Stimulated activated memory B cell treated with anti-CD40 and anti-IgM and Interleukin-4, amounts not matched to agents 10 μg/mL and 1 μg/mL and 100 μg/mL, for 72 hours (primary cell): ENCODE measurements at regions not wholly inside any gene's neighbourhood (a gene's known extent, or its start where the extent isn't known, plus 50 kb on each side); places are given as distances from the start of the nearest gene placed in this dataset.

Source experiments
- ATAC-seq: fragments of 150-1000 bp; cut with Tn5 transposase; 2 replicates; pipeline ENCODE4 v1.10.0; 2021
- H3K27ac Mint-ChIP-seq: one replicate; pipeline ENCODE4 v1.8.0; 2022; ENCODE audit warnings: mild to moderate bottlenecking, mixed read lengths
- H3K27me3 Mint-ChIP-seq: one replicate; pipeline ENCODE4 v1.8.0; 2022; ENCODE audit warnings: mixed read lengths
- H3K36me3 Mint-ChIP-seq: one replicate; pipeline ENCODE4 v1.8.0; 2022; ENCODE audit warnings: mixed read lengths
- H3K4me1 Mint-ChIP-seq: one replicate; pipeline ENCODE4 v1.8.0; 2022; ENCODE audit warnings: mixed read lengths
- H3K4me3 Mint-ChIP-seq: one replicate; pipeline ENCODE4 v1.8.0; 2022; ENCODE audit warnings: mild to moderate bottlenecking, moderate library complexity, mixed read lengths
- H3K9me3 Mint-ChIP-seq: one replicate; pipeline ENCODE4 v1.8.0; 2022; ENCODE audit warnings: mixed read lengths

GRCh38 chr1:228978484-228979324, 243.4 kb downstream of the RHOU start:
- H3K36me3 Mint-ChIP-seq = no peaks in the 10 kb centered on the region
- no peaks in the 10 kb centered on the region for H3K4me1 Mint-ChIP-seq
- no peak for ATAC-seq
- H3K27ac Mint-ChIP-seq = no peak overlapping the region
- peaks cover 40% of the 10 kb centered on the region for H3K27me3 Mint-ChIP-seq
- no peaks in the 10 kb centered on the region for H3K9me3 Mint-ChIP-seq
- H3K4me3 Mint-ChIP-seq = no peak overlapping the region

- peaks cover 40% of the 10 kb centered on the region for H3K27me3 Mint-ChIP-seq
- no peaks in the 10 kb centered on the region for H3K4me1 Mint-ChIP-seq
- H3K9me3 Mint-ChIP-seq = no peaks in the 10 kb centered on the region
- no peak for ATAC-seq
- no peak overlapping the region for H3K4me3 Mint-ChIP-seq
- no peaks in the 10 kb centered on the region for H3K36me3 Mint-ChIP-seq
- no peak overlapping the region for H3K27ac Mint-ChIP-seq
These were observed 244.0 kb downstream of the RHOU start for GRCh38 chr1:228979325-228979699.

GRCh38 chr1:228979774-228980173, 244.5 kb downstream of the RHOU start:
- H3K9me3 Mint-ChIP-seq = no peaks in the 10 kb centered on the region
- no peak for ATAC-seq
- H3K27ac Mint-ChIP-seq = no peak overlapping the region
- no peaks in the 10 kb centered on the region for H3K36me3 Mint-ChIP-seq
- no peak overlapping the region for H3K4me3 Mint-ChIP-seq
- H3K27me3 Mint-ChIP-seq = peaks cover 36% of the 10 kb centered on the region
- no peaks in the 10 kb centered on the region for H3K4me1 Mint-ChIP-seq

DNA sequence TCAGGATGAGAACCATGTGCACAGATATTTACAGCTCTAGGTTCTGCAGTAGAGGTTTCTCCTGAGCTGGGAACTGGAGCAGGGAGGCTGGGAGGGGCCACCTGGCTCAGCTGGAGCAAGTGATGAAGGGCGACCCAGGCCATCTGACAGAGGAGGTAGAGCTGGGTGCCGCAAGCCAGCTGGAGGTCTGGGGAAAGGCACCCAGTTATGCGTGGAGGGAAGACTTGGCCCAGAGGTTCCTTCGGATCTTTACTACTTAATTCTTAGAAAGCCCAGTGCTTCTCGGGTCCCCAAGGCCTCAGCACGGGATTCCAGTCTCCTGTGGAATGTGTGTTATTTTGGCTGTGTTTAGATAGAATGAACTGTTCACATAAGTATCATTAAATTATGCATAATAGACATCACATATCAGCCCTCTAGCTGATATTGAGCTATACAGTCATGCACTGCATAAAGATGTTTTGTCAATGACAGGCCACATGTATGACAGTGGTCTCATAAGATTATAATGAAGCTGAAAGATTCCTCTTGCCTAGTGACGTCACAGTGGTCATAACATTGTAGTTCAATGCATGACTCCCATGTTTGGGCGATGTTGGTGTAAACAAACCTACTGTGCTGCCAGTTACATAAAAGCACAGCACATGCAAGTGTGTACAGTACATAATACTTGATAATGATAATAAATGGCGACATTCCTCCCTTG, 245.1 kb downstream of the RHOU start:
- H3K9me3 Mint-ChIP-seq = no peaks in the 10 kb centered on the region
- no peaks in the 10 kb centered on the region for H3K4me1 Mint-ChIP-seq
- no peak for ATAC-seq
- H3K27me3 Mint-ChIP-seq = peaks cover 30% of the 10 kb centered on the region
- H3K36me3 Mint-ChIP-seq = no peaks in the 10 kb centered on the region
- H3K27ac Mint-ChIP-seq = no peak overlapping the region
- no peak overlapping the region for H3K4me3 Mint-ChIP-seq

GRCh38 chr1:228982637-228983036, 247.4 kb downstream of the RHOU start:
- Mint-ChIP-seq H3K36me3 (no peaks in the 10 kb centered on the region), H3K4me1 (no peaks in the 10 kb centered on the region), H3K27me3 (peaks cover 17% of the 10 kb centered on the region), H3K27ac (no peak overlapping the region), H3K9me3 (no peaks in the 10 kb centered on the region), H3K4me3 (no peak overlapping the region)
- ATAC-seq = no peak

- Mint-ChIP-seq H3K27me3 (peaks cover 11% of the 10 kb centered on the region), H3K27ac (no peak overlapping the region), H3K4me1 (no peaks in the 10 kb centered on the region), H3K36me3 (no peaks in the 10 kb centered on the region), H3K4me3 (no peak overlapping the region), H3K9me3 (no peaks in the 10 kb centered on the region)
- no peak for ATAC-seq
These were observed 248.0 kb downstream of the RHOU start for GRCh38 chr1:228983231-228983660.

- H3K4me3 Mint-ChIP-seq = no peak overlapping the region
- no peaks in the 10 kb centered on the region for H3K9me3 Mint-ChIP-seq
- no peak overlapping the region for H3K27ac Mint-ChIP-seq
- H3K36me3 Mint-ChIP-seq = no peaks in the 10 kb centered on the region
- no peak for ATAC-seq
- peaks cover 10% of the 10 kb centered on the region for H3K27me3 Mint-ChIP-seq
- H3K4me1 Mint-ChIP-seq = no peaks in the 10 kb centered on the region
These were observed 248.4 kb downstream of the RHOU start for GRCh38 chr1:228983661-228984060.

- no peaks in the 10 kb centered on the region for H3K9me3 Mint-ChIP-seq
- H3K27ac Mint-ChIP-seq = no peak overlapping the region
- H3K4me3 Mint-ChIP-seq = no peak overlapping the region
- peaks cover 10% of the 10 kb centered on the region for H3K27me3 Mint-ChIP-seq
- H3K4me1 Mint-ChIP-seq = no peaks in the 10 kb centered on the region
- ATAC-seq = no peak
- H3K36me3 Mint-ChIP-seq = no peaks in the 10 kb centered on the region
These were observed 248.8 kb downstream of the RHOU start for GRCh38 chr1:228984107-228984506.

- Mint-ChIP-seq H3K36me3 (no peaks in the 10 kb centered on the region), H3K27me3 (peaks cover 13% of the 10 kb centered on the region), H3K4me3 (no peak overlapping the region), H3K9me3 (no peaks in the 10 kb centered on the region), H3K4me1 (no peaks in the 10 kb centered on the region), H3K27ac (no peak overlapping the region)
- no peak for ATAC-seq
These were observed 249.7 kb downstream of the RHOU start for GRCh38 chr1:228984646-228985631.

GRCh38 chr1:228985661-228986060, 250.4 kb downstream of the RHOU start:
- no peak for ATAC-seq
- Mint-ChIP-seq H3K4me1 (no peaks in the 10 kb centered on the region), H3K4me3 (no peak overlapping the region), H3K36me3 (no peaks in the 10 kb centered on the region), H3K9me3 (no peaks in the 10 kb centered on the region), H3K27ac (no peak overlapping the region), H3K27me3 (peaks cover 13% of the 10 kb centered on the region)

- Mint-ChIP-seq H3K4me1 (no peaks in the 10 kb centered on the region), H3K27ac (no peak overlapping the region), H3K4me3 (no peak overlapping the region), H3K27me3 (peaks cover 13% of the 10 kb centered on the region), H3K9me3 (no peaks in the 10 kb centered on the region), H3K36me3 (no peaks in the 10 kb centered on the region)
- ATAC-seq = no peak
These were observed 251.0 kb downstream of the RHOU start for GRCh38 chr1:228986093-228986904.

- Mint-ChIP-seq H3K36me3 (no peaks in the 10 kb centered on the region), H3K27ac (no peak overlapping the region), H3K4me1 (no peaks in the 10 kb centered on the region), H3K4me3 (no peak overlapping the region), H3K9me3 (no peaks in the 10 kb centered on the region), H3K27me3 (peaks cover 13% of the 10 kb centered on the region)
- no peak for ATAC-seq
These were observed 252.0 kb downstream of the RHOU start for GRCh38 chr1:228987286-228987685.

GRCh38 chr1:228987736-228988506, 252.6 kb downstream of the RHOU start:
- Mint-ChIP-seq H3K27me3 (peaks cover 13% of the 10 kb centered on the region), H3K9me3 (no peaks in the 10 kb centered on the region), H3K36me3 (no peaks in the 10 kb centered on the region), H3K27ac (no peak overlapping the region), H3K4me1 (no peaks in the 10 kb centered on the region), H3K4me3 (no peak overlapping the region)
- ATAC-seq = no peak

- Mint-ChIP-seq H3K27ac (no peak overlapping the region), H3K4me1 (no peaks in the 10 kb centered on the region), H3K4me3 (no peak overlapping the region), H3K27me3 (peaks cover 13% of the 10 kb centered on the region), H3K36me3 (no peaks in the 10 kb centered on the region), H3K9me3 (no peaks in the 10 kb centered on the region)
- no peak for ATAC-seq
These were observed 253.4 kb downstream of the RHOU start for GRCh38 chr1:228988664-228989063.
